ENCODE measurements at regions not wholly inside any gene's neighbourhood (a gene's known extent, or its start where the extent isn't known, plus 50 kb on each side); places are given as distances from the start of the nearest gene placed in this dataset.
"Not testable (repeated sequence)": the region's sequence is repeated elsewhere in the genome, so short reads cannot be mapped to it uniquely, and the experiment has no call there.

- no peak for DNase-seq
Measured at GRCh38 chr10:90975096-90975495, 54.2 kb upstream of the ANKRD1 start.

- no peak for DNase-seq
Measured at GRCh38 chr10:90977162-90977854, 56.4 kb upstream of the ANKRD1 start.

- DNase-seq = no peak
Measured at GRCh38 chr10:90977855-90978486, 57.1 kb upstream of the ANKRD1 start.

GRCh38 chr10:90982406-90983008 is 61.6 kb upstream of the ANKRD1 start:
- no peak for DNase-seq

- DNase-seq = no peak
Measured at GRCh38 chr10:90983914-90984549, 63.1 kb upstream of the ANKRD1 start.

- no peak for DNase-seq
Measured at GRCh38 chr10:90984898-90985297, 64.0 kb upstream of the ANKRD1 start.

- no peak for DNase-seq
Measured at GRCh38 chr10:90985321-90985933, 64.5 kb upstream of the ANKRD1 start.

- no peak for DNase-seq
Measured at GRCh38 chr10:90986136-90986760, 65.4 kb upstream of the ANKRD1 start.

- DNase-seq = no peak
Measured at GRCh38 chr10:90986870-90987269, 66.0 kb upstream of the ANKRD1 start.

GRCh38 chr10:90987383-90987782 is 66.5 kb upstream of the ANKRD1 start:
- DNase-seq = no peak

GRCh38 chr10:90988024-90988423 is 67.1 kb upstream of the ANKRD1 start:
- no peak for DNase-seq

- no peak for DNase-seq
Measured at GRCh38 chr10:90988802-90989201, 67.9 kb upstream of the ANKRD1 start.

- DNase-seq = no peak
Measured at GRCh38 chr10:90989378-90989777, 68.5 kb upstream of the ANKRD1 start.

- no peak for DNase-seq
Measured at GRCh38 chr10:90992462-90992861, 71.6 kb upstream of the ANKRD1 start.

GRCh38 chr10:90993340-90993739 is 72.5 kb upstream of the ANKRD1 start:
- DNase-seq = no peak

GRCh38 chr10:90997670-90998069 is 76.8 kb upstream of the ANKRD1 start:
- no peak for DNase-seq

- DNase-seq = peak in 1 of 2 experiments; percentile 1
Measured at GRCh38 chr10:90998733-90999511, 78.0 kb upstream of the ANKRD1 start.

GRCh38 chr10:90999512-91000172 is 78.8 kb upstream of the ANKRD1 start:
- no peak for DNase-seq

GRCh38 chr10:91000470-91000869 is 79.6 kb upstream of the ANKRD1 start:
- DNase-seq = no peak

- no peak for DNase-seq
Measured at GRCh38 chr10:91000985-91001384, 80.1 kb upstream of the ANKRD1 start.

GRCh38 chr10:91002656-91003055 is 81.8 kb upstream of the ANKRD1 start:
- no peak for DNase-seq

- DNase-seq = not testable (repeated sequence)
Measured at GRCh38 chr10:91003379-91003778, 82.5 kb upstream of the ANKRD1 start.
